ENCODE measurements at regions not wholly inside any gene's neighbourhood (a gene's known extent, or its start where the extent isn't known, plus 50 kb on each side); places are given as distances from the start of the nearest gene placed in this dataset.
"Not testable (repeated sequence)": the region's sequence is repeated elsewhere in the genome, so short reads cannot be mapped to it uniquely, and the experiment has no call there.

DNA sequence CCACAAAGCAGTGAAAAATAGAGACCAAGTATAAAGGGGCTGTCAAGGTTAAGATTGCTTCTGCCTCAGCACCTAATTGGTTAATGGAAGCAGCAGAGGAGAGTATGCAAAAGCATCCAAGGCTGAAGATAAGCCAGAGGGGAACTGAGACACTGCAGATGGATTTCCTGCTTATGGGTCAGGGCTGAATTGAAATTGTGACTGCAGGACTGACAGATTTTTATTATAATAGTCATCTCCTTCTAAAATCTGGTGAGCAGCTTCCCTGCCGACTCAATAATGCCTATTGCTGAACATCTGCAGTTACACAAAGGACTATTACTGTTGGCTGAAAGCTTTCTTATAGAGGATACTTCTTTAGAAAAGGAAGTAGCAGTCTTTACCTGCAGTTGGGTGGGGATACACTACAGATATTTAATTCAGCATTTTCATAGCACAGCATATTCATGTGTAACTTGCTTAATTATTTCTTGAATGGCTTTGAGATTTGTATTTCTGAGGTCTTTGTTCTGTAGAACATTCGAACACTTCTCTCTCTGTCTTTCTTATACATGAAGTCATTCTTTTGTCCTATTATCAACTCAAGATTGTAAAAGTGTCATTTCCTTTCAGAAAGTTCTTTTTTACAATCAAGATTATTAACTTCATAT lies 363.0 kb upstream of the RIOK2 start:
- no peak for DNase-seq

DNA sequence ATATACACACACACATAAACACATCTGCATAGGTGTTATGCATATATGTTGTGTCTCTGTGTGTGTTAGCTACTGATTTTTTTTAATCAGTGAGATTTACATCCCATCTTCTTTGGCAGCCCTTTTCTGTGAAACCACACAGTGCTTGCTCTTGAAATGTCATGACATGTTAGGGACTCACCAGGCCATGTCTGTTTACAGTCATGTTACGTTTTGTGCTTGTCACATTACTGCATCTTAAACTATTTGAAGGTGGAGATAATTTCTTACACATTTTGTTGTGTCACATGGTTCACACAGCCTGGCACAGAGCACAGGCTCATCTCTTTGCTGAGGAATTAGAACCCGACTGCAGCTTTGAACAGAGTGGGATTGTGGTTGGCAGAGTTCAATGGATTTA lies 364.4 kb upstream of the RIOK2 start:
- DNase-seq: no peak

DNA sequence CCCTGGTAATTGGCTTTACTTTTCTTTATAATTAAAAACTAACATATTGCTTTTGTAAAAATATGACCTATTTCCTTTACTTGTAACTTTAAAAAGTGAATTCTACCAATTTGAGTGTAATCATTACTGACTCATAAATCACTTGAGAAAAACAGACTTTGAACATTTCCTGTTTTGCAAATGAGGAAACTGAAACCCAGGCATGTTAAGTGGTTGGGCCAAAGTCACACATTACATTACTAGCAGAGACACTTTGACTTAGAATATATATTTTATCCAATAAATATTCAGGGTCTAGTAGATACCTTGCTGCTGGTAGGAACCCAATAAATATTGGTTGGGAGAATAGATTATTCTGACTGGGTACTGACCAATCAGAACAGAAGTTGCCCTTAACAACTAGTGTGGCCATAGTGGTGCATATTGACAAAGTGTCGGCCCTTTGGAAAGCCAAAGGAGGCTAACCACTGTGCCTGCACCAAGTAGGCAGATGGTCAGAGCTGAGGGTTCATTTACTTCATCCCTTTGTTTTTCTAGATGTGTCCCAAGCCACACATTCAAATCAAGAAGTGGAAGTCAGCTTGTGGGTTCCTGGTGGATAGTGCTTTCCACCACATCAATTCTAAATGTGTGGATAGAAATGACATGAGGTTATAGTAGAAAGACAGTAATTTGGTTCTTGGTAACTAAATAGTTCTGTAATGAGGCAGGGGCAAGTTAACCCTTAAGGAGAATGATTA lies 365.1 kb upstream of the RIOK2 start:
- no peak for DNase-seq

DNA sequence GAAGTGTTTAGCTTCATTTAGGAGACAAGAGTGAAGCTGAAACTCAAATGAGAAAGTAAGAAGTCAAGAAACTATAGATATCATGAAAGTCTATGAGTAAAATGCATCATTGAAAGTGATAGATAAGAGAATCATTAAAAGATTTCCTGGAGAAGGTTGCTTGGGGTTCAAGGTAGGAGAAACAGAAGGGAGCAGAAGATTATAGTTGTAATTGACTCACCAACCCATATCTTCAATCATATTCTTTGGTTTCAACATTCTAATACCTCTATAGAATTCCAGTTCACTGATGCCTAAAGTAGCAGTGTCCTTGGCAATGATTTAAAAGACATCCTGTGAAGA lies 365.7 kb upstream of the RIOK2 start:
- DNase-seq: no peak

DNA sequence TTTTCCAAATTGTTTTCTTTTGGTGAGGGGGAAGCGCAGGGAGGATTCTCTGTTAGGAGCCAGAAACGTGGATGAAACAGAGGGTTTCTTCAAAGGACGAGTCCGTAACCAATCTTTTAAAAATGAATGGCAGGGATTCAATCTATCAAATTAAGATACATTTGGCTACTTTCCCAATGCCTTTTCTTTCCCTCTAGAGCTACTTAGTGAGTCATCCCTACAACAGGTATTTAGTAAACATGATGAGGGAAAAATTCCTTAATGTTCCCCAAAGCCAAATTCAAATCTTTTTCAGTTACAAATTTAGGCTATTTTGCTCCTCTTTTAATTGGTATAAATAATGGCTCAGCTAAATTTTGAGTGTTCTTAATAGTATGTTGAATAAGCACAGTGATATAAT lies 366.4 kb upstream of the RIOK2 start:
- DNase-seq: no peak

DNA sequence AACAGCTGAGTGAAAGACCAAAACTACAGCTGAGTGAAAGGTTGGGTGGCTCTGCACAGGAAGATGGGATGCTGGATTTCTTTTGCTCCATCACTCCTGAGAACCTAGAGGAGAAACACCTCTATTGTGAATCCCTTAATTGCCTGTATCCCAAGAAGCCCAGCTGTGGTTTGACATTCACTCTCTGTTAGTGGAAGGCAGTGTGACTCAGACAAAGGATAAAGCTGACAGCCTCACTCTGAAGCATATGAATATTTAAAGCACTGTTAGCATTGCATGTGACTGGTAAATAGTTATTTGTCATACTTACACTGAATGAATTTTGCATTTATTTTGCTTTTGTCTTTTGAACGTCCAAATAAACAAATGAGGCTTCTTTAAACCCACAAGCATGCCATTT lies 367.1 kb upstream of the RIOK2 start:
- DNase-seq: no peak

DNA sequence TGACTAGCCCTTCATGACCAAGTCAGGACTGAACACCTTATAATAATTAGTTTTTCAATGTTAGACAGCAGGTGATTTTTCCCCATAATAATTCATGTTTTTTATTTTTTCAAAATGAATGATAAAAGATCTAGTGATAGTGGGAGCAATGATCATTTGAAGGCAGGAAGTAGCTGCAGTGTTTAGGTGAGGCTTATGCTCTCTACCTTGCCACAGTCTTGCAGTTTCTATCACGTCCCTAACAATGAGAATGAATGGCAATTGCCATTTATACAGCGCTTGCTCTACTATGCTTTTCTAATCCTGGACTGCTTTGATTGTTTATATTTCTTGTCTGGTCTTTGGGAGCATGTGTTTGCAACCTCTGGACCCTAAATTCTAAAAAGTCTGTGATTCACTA lies 367.8 kb upstream of the RIOK2 start:
- DNase-seq: no peak

DNA sequence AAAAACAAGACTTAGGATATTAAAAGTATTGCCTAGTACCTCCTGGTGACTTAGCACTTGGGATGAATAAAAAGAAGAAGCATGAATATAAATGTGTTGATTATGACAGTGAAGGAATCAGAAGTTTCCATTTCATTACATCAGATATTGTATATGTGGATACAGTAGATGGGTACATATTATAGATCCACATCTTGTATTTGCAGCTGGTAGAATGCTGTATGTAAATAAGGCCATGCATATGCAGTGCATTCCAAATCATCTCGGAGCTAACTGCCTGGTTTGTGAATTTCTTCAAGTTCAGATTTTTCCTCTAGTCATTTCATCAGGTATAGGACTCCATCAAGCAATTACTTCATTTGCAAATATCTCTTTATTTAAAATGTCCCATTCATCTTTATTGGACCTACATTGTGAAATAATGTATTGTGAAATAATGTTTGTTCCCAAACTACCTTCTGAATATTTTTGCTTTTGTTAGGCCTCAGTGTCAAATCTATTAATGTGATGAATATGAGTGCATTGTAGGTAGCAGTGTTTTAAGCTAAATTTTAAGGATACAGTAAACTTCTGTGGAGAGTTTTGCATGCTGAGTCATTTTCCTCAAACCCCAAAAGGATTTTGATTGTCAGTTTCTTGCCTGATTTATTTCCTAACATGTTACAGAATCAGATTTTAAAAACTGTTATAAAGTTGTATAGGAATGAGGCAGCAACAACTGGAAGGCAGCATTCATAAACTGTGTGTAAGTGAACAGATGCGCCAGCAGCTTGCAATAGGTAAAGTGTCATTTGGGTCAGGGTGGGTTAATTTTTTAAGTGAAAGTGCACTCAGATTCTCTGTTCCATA lies 370.8 kb upstream of the RIOK2 start:
- no peak for DNase-seq

DNA sequence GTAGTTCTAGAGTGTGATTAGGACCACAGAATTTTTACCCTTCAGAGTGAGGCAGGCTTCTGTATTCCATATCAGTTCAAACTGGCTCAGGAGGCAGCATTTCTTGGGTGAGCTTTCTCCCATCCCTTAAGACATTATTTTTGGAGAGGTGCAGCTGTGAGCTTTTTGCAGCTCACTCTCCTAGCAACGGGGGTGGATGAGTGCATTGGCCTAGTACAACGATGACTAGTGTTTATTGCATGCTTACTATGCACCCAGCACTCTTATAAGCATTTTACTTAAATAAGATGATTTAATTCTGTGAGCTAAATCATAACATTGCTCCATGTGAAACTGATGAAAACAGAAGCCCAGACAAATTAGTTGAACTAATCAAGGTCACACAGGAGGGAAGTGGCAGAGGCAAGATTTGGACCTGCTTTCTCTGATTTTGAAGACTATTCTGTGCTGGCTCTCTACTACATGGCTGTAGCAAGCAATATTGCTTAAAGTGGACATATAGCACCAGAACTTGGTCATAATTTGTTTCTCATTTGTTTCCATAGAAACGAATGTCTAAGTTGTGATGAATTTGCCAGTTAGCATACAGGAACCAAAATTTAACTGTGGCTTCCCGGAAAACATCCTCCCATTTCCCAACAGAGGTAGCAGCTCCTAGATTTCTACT lies 372.1 kb upstream of the RIOK2 start:
- DNase-seq: no peak

DNA sequence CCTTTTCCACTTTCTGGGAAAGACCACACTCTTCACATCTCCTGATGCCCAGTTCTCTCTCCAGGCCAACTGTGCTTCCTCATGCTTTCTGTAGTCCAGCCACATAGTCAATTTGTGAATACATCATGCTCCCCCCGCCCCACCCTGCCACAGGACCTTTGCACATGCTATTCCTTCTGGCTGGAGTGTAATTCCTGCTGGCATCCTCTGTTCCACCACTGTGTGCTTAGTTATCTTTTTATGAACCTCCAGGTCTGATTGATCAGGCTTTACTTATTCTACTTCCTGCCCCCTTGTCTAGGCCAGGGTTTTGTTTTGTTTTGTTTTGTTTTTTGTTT lies 372.6 kb upstream of the RIOK2 start:
- DNase-seq: no peak

DNA sequence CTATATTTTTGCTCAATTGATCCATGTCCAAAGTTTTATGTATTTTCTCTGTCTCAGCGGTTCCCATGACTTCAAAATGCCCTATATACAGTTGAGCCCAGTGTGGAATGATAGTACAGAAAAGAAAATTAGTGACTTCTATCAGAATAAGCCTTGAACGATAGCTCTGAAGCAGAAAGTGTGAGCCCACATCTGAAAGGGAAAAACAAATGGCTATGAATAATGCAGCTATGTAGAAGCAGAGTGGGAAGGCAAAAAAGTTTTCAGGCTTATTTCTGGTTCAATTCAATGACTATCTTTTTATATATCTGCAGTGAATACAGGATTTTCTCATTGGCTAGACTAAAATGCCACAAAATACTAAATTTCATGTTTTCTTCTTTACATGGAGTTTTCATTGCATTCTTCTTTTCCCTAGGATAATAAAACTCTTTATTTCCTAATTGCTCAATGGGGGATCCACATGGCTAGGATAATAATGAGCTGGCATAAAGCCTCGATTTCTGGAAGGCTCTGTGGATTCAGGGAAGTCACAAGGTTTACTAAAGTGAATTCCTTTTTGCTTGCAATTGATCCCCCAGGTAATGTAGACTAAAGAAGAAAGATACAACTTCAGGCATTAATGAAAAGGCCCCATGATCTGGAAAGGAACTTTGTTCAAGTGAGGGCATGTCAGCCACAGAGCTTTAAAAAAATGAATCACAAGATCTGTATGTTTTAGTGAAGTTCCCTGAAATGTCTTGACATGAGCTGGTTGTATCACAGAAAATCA lies 377.0 kb upstream of the RIOK2 start:
- DNase-seq: no peak

DNA sequence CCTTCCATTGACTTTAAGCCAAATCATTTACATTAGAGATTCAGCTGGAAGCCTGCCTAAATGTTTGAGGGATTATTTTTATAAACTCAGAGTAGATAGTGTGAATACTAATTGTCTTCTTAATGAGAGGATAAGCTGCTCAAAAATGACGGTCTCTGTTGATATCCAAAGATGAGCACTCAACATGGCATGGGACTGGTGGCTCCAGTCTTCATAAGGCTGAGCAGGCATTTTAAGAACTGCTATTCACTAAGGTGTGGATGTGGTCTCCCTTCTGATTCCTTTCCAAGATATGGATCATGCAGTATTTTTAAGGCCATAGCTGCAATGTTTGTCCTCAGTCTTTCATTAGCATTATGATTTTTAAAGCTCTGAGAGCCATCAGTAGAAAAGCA lies 377.5 kb upstream of the RIOK2 start:
- DNase-seq: no peak

DNA sequence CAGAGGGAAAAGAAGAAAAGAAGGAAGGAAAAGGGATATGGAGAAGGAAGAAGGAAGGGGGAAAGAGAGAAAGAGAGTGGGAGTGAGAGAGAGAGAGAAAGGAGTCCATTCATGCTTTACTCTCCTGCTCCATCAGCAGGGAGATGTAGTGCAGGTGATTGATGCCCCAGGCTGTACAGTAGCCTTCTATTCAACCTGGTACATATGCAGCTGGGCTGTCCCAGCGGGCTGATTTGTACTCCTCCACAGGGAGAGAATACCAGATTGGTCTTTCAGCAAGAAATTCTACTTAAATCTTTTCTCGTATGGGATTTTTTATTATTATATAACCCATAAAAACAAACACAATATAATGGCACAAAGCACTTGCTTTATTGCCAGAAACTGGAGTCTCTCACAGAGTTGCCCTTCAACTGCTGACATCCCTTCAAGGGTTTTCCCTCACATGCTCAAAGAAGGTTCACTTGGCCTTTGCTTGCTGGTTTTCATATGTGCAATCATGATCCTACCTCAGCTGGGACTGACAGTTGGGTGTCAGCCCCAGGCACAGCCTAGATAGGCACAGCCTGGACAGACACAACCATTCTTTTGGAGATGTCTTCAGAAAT lies 380.1 kb upstream of the RIOK2 start:
- no peak for DNase-seq

DNA sequence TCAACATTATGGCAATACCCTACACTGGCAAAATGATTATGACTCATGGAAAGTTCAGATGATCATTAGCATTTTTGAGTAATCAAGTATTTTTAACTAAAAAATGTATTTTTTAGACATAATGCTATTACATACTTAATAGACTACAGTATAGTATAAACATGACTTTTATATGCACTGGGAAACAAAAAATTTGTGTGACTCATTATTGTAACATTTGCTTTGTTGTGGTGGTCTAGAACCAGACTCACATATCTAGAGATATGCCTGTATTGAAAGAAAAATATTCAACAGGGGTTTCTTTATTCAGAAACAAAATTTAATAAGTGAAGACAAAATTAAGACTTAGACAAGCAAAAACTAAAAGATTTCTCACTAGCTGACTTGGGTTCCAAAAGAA lies 385.3 kb upstream of the RIOK2 start:
- DNase-seq: no peak

DNA sequence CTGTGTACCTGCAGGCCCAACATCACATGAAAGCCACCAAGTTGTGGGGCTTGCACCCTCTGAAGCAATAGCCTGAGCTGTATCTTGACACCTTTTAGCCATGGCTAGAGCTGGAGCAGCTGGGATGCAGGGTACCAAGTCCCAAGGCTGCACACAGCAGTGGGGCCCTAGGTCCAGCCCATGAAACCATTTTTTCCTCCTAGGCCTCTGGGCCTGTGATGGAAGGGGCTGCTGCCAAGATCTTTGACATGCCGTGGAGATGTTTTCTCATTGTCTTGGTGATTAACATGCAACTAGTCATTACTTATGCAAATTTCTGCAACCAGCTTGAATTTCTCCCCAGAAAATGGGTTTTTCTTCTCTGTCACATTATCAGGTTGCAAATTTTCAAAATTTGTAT lies 387.2 kb upstream of the RIOK2 start:
- DNase-seq: no peak

DNA sequence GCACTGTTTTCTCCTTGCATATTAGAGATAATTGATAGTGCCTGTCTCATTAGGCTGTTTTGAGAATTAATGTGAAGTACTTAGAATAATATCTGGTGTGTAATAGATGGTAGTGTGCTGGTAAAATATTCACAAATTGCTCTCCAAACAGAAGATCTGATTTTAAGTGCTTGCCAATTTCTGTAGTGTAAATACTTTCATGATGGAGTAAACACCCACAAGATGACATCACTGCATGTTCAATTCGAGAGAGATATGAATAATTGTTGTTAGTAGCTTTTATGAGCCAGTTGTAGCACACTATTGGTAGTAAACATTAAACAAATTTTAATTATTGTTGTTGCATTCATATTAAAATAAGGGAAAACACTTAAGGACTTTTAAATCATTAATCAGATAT lies 392.3 kb upstream of the RIOK2 start:
- no peak for DNase-seq

DNA sequence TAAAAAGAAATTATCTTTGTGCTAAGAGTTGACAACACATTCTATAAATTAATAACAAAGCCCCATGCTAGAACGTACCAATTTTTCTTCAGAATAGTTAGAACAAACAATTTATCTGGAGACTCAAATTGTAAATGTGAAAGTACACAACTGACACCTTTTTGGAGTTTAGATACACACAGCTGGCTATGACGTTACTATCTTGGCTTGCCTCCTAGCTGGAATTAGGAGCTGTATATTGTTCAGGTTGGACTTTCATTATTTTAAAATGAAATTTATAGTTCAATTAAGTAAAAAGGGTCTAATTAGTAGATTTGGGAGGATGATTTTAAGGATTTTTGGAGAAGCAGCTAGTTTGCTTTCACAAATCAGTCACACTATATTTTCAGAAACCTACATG lies 393.9 kb upstream of the RIOK2 start:
- no peak for DNase-seq

DNA sequence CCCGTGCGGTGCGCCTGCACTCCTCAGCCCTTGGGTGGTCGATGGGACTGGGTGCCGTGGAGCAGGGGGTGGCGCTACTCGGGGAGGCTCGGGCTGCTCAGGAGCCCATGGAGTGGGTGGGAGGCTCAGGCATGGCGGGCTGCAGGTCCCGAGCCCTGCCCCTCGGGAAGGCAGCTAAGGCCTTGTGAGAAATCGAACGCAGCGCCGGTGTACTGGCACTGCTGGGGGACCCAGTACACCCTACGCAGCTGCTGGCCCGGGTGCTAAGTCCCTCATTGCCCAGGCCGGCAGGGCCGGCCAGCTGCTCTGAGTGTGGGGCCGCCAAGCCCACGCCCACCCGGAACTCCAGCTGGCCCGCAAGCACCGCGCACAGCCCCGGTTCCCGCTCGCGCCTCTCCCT lies 396.9 kb upstream of the RIOK2 start:
- not testable (repeated sequence) for DNase-seq

DNA sequence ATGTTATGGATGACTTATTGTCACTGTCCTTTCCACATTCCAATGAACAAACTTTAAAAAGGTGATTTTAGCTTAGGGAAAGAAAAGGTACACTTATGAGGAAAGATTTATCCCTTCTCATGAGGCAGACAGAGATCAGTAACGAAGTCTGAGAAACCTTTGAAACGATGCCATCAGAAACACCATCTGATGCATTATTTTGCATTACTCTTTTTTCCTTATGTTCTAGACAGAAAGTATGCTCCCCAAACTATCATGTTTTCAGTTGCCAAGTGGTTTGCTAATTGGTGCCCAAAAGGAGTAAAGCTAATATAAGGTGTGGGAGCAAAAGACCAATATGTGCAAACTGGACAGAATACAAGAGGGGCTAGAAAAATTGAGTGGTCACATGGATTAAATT lies 397.7 kb upstream of the RIOK2 start:
- DNase-seq: no peak

DNA sequence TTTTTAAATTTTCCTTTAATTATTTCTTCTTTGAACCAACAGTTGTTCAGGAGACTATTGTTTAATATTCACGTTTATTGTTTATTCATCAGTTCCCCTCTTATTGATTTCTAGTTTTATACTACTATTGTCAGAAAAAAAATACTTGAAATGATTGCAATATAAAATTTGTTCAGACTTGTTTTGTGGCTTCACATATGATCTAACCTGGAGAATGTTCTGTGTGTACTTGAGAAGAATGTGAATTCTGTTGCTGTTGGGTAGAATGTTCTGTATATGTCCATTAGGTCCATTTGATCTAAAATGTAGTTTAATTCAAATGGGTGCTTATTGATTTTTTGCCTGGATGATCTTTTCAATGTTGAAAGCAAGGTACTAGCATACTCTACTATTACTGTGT lies 408.7 kb upstream of the RIOK2 start:
- DNase-seq: no peak

DNA sequence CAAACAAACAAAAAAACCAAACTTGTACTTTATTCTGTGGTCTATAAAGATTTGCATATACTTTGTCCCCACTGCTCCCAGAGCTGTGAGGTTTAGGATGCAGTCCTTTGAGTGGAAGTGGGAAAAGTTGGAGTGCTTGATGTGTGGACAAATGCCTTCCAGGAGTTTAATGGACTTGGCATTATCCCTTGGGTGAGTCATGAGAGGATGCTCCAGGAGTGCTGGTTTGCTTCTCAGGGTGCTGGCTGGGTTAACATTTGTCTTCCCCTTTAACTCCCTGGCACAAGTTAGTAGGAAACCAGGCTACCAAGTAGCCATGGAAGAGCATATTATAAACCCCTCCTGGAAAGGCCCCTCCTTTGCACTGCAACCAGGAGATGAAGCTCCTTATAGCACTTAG lies 417.4 kb upstream of the RIOK2 start:
- DNase-seq: no peak

DNA sequence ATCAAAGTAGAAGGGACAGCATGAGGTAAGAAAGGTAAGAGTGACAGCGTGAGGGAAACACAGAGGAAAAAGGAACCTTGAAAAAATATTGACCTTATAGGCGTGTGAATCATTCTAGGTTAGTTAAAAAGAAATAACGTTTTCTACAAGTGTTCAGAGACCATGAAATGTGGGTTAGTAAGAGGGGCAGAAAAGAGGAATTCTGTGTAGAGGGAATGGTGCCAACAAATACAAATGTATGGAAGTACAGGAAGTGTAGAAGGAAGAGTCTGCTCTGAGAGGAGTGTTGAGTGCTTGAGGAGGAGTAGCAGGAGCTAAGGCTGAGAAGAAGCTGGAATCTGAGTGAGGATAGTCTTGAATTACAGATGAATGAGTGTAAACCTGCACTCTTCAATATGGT lies 418.6 kb upstream of the RIOK2 start:
- DNase-seq: no peak

DNA sequence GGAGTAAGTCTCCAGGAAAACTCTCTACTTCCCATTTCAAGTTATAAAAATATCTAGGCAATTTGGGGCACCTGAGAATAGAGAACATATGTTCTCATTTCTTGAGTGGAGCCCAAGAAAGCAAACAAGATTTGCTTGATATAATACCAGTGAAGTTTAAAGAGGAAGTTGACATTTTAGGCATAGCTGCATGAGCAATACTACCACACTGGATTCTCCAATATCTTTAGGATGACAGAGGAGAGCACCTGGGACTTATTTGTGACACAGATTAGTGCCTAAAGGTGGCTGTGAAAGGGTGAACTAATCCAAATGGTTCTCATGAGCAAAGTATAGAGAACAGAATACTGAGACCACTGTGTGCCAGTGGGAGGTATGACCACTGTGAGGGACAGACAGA lies 423.5 kb upstream of the RIOK2 start:
- DNase-seq: no peak
